Naive thymus-derived CD4-positive, alpha-beta T cell (primary cell): ENCODE measurements at regions not wholly inside any gene's neighbourhood (a gene's known extent, or its start where the extent isn't known, plus 50 kb on each side); places are given as distances from the start of the nearest gene placed in this dataset.

Source experiments
- ATAC-seq: fragments of 150-1000 bp; cut with Tn5 transposase; 2 replicates; pipeline ENCODE4 v1.10.0; 2021; ENCODE audit warnings: mild to moderate bottlenecking, moderate library complexity
- CTCF ChIA-PET: fragments of 350-600 bp; sonication (Branson Sonifier 250); formaldehyde crosslinking; loops from one replicate; lab custom pipeline; 2021; ENCODE audit warnings: antibody characterized with exemption; lab: Charles Lee
- POLR2A ChIA-PET: fragments of 350-600 bp; sonication (Branson Sonifier 250); formaldehyde crosslinking; loops from one replicate; lab custom pipeline; 2021; ENCODE audit warnings: antibody characterized with exemption, inconsistent platforms; lab: Charles Lee
- DNase-seq, 9 donors: peaks; one replicate each; pipeline versions ENCODE4 v3.0.0 to v3.0.0-alpha.2; 2020 to 2022; ENCODE audit warnings: mixed read lengths in 1 of 9
- H3K27ac ChIP-seq: one replicate; pipeline ENCODE4 v1.7.0; 2013; ENCODE audit warnings: mild to moderate bottlenecking, low read depth, low read length, moderate library complexity
- H3K27me3 ChIP-seq, 2 donors: one replicate each; pipeline ENCODE4 v1.7.0; 2013; ENCODE audit warnings: low read length in 2 of 2, mild to moderate bottlenecking in 2 of 2, moderate library complexity in 2 of 2; ENCODE audit not compliant: control insufficient read depth in 2 of 2, insufficient read depth in 2 of 2
- H3K36me3 ChIP-seq, 3 experiments: 1 replicate in 2 of 3; 2 replicates in 1 of 3; pipeline ENCODE4 v1.7.0; 2013; ENCODE audit warnings: low read length in 3 of 3, mild to moderate bottlenecking in 3 of 3, moderate library complexity in 1 of 3; ENCODE audit not compliant: insufficient read depth in 3 of 3, control insufficient read depth in 2 of 3
- H3K4me1 ChIP-seq, 2 donors: one replicate each; pipeline ENCODE4 v1.7.0; 2013; ENCODE audit warnings: low read length in 2 of 2, mild to moderate bottlenecking in 2 of 2, moderate library complexity in 1 of 2; ENCODE audit not compliant: control insufficient read depth in 2 of 2, insufficient read depth in 2 of 2
- H3K4me3 ChIP-seq: 2 replicates; pipeline ENCODE4 v1.7.0; 2013; ENCODE audit warnings: mild to moderate bottlenecking, low read length
- H3K9me3 ChIP-seq, 3 experiments: 1 replicate in 2 of 3; 2 replicates in 1 of 3; pipeline ENCODE4 v1.7.0; 2013; ENCODE audit warnings: low read length in 3 of 3; ENCODE audit not compliant: control insufficient read depth in 2 of 3
- H3K27ac Mint-ChIP-seq, 9 donors: one replicate each; pipeline ENCODE4 v1.8.0; 2020 to 2022; ENCODE audit warnings: mixed read lengths in 9 of 9, mild to moderate bottlenecking in 8 of 9, moderate library complexity in 5 of 9, inconsistent platforms in 2 of 9
- H3K27me3 Mint-ChIP-seq, 5 donors: one replicate each; pipeline ENCODE4 v1.8.0; 2021 to 2022; ENCODE audit warnings: mixed read lengths in 5 of 5, mild to moderate bottlenecking in 1 of 5
- H3K36me3 Mint-ChIP-seq, 5 donors: one replicate each; pipeline ENCODE4 v1.8.0; 2020 to 2022; ENCODE audit warnings: mixed read lengths in 5 of 5, mild to moderate bottlenecking in 3 of 5, inconsistent platforms in 1 of 5
- H3K4me1 Mint-ChIP-seq, 7 donors: one replicate each; pipeline ENCODE4 v1.8.0; 2020 to 2022; ENCODE audit warnings: mixed read lengths in 7 of 7, mild to moderate bottlenecking in 3 of 7, inconsistent platforms in 1 of 7
- H3K4me3 Mint-ChIP-seq, 10 donors: one replicate each; pipeline ENCODE4 v1.8.0; 2020 to 2022; ENCODE audit warnings: mild to moderate bottlenecking in 10 of 10, mixed read lengths in 10 of 10, moderate library complexity in 6 of 10, inconsistent platforms in 2 of 10
- H3K9me3 Mint-ChIP-seq, 11 donors: one replicate each; pipeline ENCODE4 v1.8.0; 2020 to 2022; ENCODE audit warnings: mixed read lengths in 11 of 11, mild to moderate bottlenecking in 4 of 11, inconsistent platforms in 1 of 11, moderate library complexity in 1 of 11
- intact Hi-C, 2 donors: fragments of 100-400 bp; cut with micrococcal nuclease; formaldehyde crosslinking; loops; one replicate each; pipeline ENCODE4 v1.15.1; 2023

- no peak for ATAC-seq
- H3K36me3 Mint-ChIP-seq = no peaks in the 10 kb centered on the region
- no peak overlapping the region for H3K4me3 Mint-ChIP-seq
- no peaks in the 10 kb centered on the region for H3K27me3 Mint-ChIP-seq
- ChIA-PET CTCF (interaction anchor here (0.7 kb wide), 1 partner anchor 1847 kb away, joined by 3 read pairs; no protein-coding TSS in a partner anchor), POLR2A (no interaction called here)
- DNase-seq = no peak
- peaks cover 0 to 15% (median 4%) of the 10 kb centered on the region in 11 donors for H3K9me3 Mint-ChIP-seq
- no peak overlapping the region for H3K27ac Mint-ChIP-seq
- Histone ChIP-seq H3K4me3 (no peak overlapping the region), H3K9me3 (no peaks in the 10 kb centered on the region), H3K27me3 (no peaks in the 10 kb centered on the region), H3K36me3 (no peaks in the 10 kb centered on the region), H3K4me1 (no peaks in the 10 kb centered on the region), H3K27ac (no peak overlapping the region)
- intact Hi-C loops = no loop called here
- no peaks in the 10 kb centered on the region for H3K4me1 Mint-ChIP-seq
Observed at GRCh38 chr9:17059465-17059864, 75.4 kb upstream of the CNTLN start.

- H3K36me3 ChIP-seq = no peaks in the 10 kb centered on the region
- no peak overlapping the region for H3K4me3 ChIP-seq
- intact Hi-C loops = no loop called here
- ChIA-PET CTCF (no interaction called here), POLR2A (no interaction called here)
- ATAC-seq = no peak
- no peaks in the 10 kb centered on the region for H3K9me3 ChIP-seq
- H3K27ac ChIP-seq = no peak overlapping the region
- H3K4me1 ChIP-seq = no peaks in the 10 kb centered on the region
- no peaks in the 10 kb centered on the region for H3K27me3 Mint-ChIP-seq
- H3K27me3 ChIP-seq = no peaks in the 10 kb centered on the region
- peaks cover 0 to 15% (median 4%) of the 10 kb centered on the region in 11 donors for H3K9me3 Mint-ChIP-seq
- no peak for DNase-seq
- no peak overlapping the region for H3K27ac Mint-ChIP-seq
- no peak overlapping the region for H3K4me3 Mint-ChIP-seq
- no peaks in the 10 kb centered on the region for H3K36me3 Mint-ChIP-seq
- H3K4me1 Mint-ChIP-seq = no peaks in the 10 kb centered on the region
Observed at GRCh38 chr9:17057729-17058128, 77.1 kb upstream of the CNTLN start.

- Histone ChIP-seq H3K4me3 (no peak overlapping the region), H3K27me3 (no peaks in the 10 kb centered on the region), H3K4me1 (no peaks in the 10 kb centered on the region), H3K27ac (no peak overlapping the region), H3K9me3 (no peaks in the 10 kb centered on the region), H3K36me3 (no peaks in the 10 kb centered on the region)
- H3K27me3 Mint-ChIP-seq = no peaks in the 10 kb centered on the region
- ATAC-seq (no peak), DNase-seq (no peak)
- H3K27ac Mint-ChIP-seq = no peak overlapping the region
- no peaks in the 10 kb centered on the region for H3K36me3 Mint-ChIP-seq
- no peaks in the 10 kb centered on the region for H3K4me1 Mint-ChIP-seq
- peaks cover 0 to 12% (median 6%) of the 10 kb centered on the region in 11 donors for H3K9me3 Mint-ChIP-seq
- intact Hi-C loops = no loop called here
- H3K4me3 Mint-ChIP-seq = no peak overlapping the region
- ChIA-PET POLR2A (no interaction called here), CTCF (interaction anchor here (0.6 kb wide), 1 partner anchor 52 kb away, joined by 3 read pairs; no protein-coding TSS in a partner anchor)
Observed at GRCh38 chr9:17052626-17053025, 82.2 kb upstream of the CNTLN start.

- H3K4me1 Mint-ChIP-seq = no peaks in the 10 kb centered on the region
- Histone ChIP-seq H3K36me3 (no peaks in the 10 kb centered on the region), H3K27me3 (no peaks in the 10 kb centered on the region), H3K4me3 (no peak overlapping the region), H3K27ac (no peak overlapping the region), H3K9me3 (no peaks in the 10 kb centered on the region), H3K4me1 (no peaks in the 10 kb centered on the region)
- intact Hi-C loops = no loop called here
- ATAC-seq (no peak), DNase-seq (no peak)
- CTCF ChIA-PET = no interaction called here
- no peak overlapping the region for H3K27ac Mint-ChIP-seq
- H3K4me3 Mint-ChIP-seq = no peak overlapping the region
- H3K36me3 Mint-ChIP-seq = no peaks in the 10 kb centered on the region
- POLR2A ChIA-PET = no interaction called here
- H3K9me3 Mint-ChIP-seq = peaks cover 0 to 40% (median 4%) of the 10 kb centered on the region in 11 donors
- peaks cover 0 to 6% (median 0%) of the 10 kb centered on the region in 5 donors for H3K27me3 Mint-ChIP-seq
Observed at GRCh38 chr9:17045381-17045940, 89.4 kb upstream of the CNTLN start.

GRCh38 chr9:17031546-17031945 lies 103.3 kb upstream of the CNTLN start:
- intact Hi-C loops = no loop called here
- Histone ChIP-seq H3K27ac (no peak overlapping the region), H3K9me3 (no peaks in the 10 kb centered on the region), H3K4me3 (no peak overlapping the region), H3K27me3 (no peaks in the 10 kb centered on the region), H3K4me1 (no peaks in the 10 kb centered on the region), H3K36me3 (no peaks in the 10 kb centered on the region)
- no peak overlapping the region for H3K27ac Mint-ChIP-seq
- no peak for DNase-seq
- no peaks in the 10 kb centered on the region for H3K27me3 Mint-ChIP-seq
- H3K4me1 Mint-ChIP-seq = no peaks in the 10 kb centered on the region
- no peak for ATAC-seq
- H3K4me3 Mint-ChIP-seq = no peak overlapping the region
- H3K9me3 Mint-ChIP-seq = peaks cover 0 to 25% (median 3%) of the 10 kb centered on the region in 11 donors
- ChIA-PET CTCF (no interaction called here), POLR2A (interaction anchor here (0.6 kb wide), 1 partner anchor 898 kb away, joined by 4 read pairs; no protein-coding TSS in a partner anchor)
- H3K36me3 Mint-ChIP-seq = no peaks in the 10 kb centered on the region

- H3K27ac Mint-ChIP-seq = no peak overlapping the region
- H3K27me3 ChIP-seq = no peaks in the 10 kb centered on the region
- ATAC-seq (no peak), DNase-seq (no peak)
- H3K9me3 ChIP-seq = peaks cover 0 to 4% (median 0%) of the 10 kb centered on the region in 3 experiments
- H3K36me3 ChIP-seq = no peaks in the 10 kb centered on the region
- H3K27ac ChIP-seq = no peak overlapping the region
- H3K4me3 Mint-ChIP-seq = no peak overlapping the region
- H3K27me3 Mint-ChIP-seq = no peaks in the 10 kb centered on the region
- H3K36me3 Mint-ChIP-seq = no peaks in the 10 kb centered on the region
- ChIA-PET CTCF (no interaction called here), POLR2A (no interaction called here)
- H3K4me1 ChIP-seq = no peaks in the 10 kb centered on the region
- intact Hi-C loops = no loop called here
- H3K9me3 Mint-ChIP-seq = peaks cover 5 to 27% (median 10%) of the 10 kb centered on the region in 11 donors
- H3K4me1 Mint-ChIP-seq = no peaks in the 10 kb centered on the region
- no peak overlapping the region for H3K4me3 ChIP-seq
Observed at GRCh38 chr9:17025281-17025680, 109.6 kb upstream of the CNTLN start.

GRCh38 chr9:17024129-17024528 lies 110.7 kb upstream of the CNTLN start:
- POLR2A ChIA-PET = no interaction called here
- Histone ChIP-seq H3K27ac (no peak overlapping the region), H3K4me1 (no peaks in the 10 kb centered on the region), H3K36me3 (no peaks in the 10 kb centered on the region), H3K9me3 (peaks cover 0 to 4% (median 0%) of the 10 kb centered on the region in 3 experiments), H3K27me3 (no peaks in the 10 kb centered on the region), H3K4me3 (no peak overlapping the region)
- no peak overlapping the region for H3K27ac Mint-ChIP-seq
- H3K4me3 Mint-ChIP-seq = no peak overlapping the region
- intact Hi-C loops = no loop called here
- no peaks in the 10 kb centered on the region for H3K36me3 Mint-ChIP-seq
- no peak for ATAC-seq
- no peaks in the 10 kb centered on the region for H3K27me3 Mint-ChIP-seq
- no peaks in the 10 kb centered on the region for H3K4me1 Mint-ChIP-seq
- peaks cover 4 to 27% (median 10%) of the 10 kb centered on the region in 11 donors for H3K9me3 Mint-ChIP-seq
- CTCF ChIA-PET = no interaction called here
- no peak for DNase-seq
